ENCODE measurements at regions not wholly inside any gene's neighbourhood (a gene's known extent, or its start where the extent isn't known, plus 50 kb on each side); places are given as distances from the start of the nearest gene placed in this dataset.

GRCh38 chr9:75229605-75230332, 141.5 kb downstream of the OSTF1 start:
- TF ChIP-seq CTCF (IDR thresholded peaks at IDR 0.05) (no peak), EZH2 (IDR thresholded peaks at IDR 0.05; ENCODE audit: borderline replicate concordance, insufficient read depth, low read depth, low read length, poor library complexity, severe bottlenecking) (no peak)

Data from B cell (primary cell).